OCI-LY7 (cell line): ENCODE measurements at regions not wholly inside any gene's neighbourhood (a gene's known extent, or its start where the extent isn't known, plus 50 kb on each side); places are given as distances from the start of the nearest gene placed in this dataset.

Experiments used
- EZH2phosphoT487 ChIP-seq: fragments of 200-600 bp; sonication (generic); IDR thresholded peaks from 2 replicates; pipeline ENCODE4 v1.6.1; 2018; ENCODE audit warnings: low read depth, borderline replicate concordance, mild to moderate bottlenecking, mixed run types, antibody characterized with exemption, low read length, moderate library complexity, mixed read lengths
- TF ChIP-seq, protein P1 (sequence below): fragments of 200-600 bp; sonication (generic); conservative IDR thresholded peaks from 2 replicates; pipeline ENCODE4 v1.5.1; 2014; ENCODE audit warnings: mild to moderate bottlenecking, antibody characterized with exemption, low read length, moderate library complexity, mixed read lengths

DNA sequence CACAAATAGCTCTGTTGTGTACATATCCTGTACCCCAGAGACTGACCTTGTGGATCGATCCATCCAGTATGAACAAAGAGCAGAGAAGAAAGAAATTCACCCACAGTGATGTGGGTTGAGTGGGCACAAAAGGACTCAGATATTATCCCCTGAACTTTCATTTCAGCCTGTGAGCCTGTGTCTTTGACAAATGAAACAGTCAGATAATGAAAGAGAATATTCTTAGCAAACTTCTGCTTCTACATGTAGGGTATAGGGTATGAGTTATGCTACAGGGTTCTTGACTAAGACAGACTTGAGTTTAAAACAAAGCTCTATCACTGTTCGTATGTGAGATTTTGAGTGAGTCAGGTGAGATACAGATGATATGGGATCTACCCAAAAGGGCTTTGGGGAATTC is 359.7 kb downstream of the MAFB start:
- TF ChIP-seq, protein P1, sequence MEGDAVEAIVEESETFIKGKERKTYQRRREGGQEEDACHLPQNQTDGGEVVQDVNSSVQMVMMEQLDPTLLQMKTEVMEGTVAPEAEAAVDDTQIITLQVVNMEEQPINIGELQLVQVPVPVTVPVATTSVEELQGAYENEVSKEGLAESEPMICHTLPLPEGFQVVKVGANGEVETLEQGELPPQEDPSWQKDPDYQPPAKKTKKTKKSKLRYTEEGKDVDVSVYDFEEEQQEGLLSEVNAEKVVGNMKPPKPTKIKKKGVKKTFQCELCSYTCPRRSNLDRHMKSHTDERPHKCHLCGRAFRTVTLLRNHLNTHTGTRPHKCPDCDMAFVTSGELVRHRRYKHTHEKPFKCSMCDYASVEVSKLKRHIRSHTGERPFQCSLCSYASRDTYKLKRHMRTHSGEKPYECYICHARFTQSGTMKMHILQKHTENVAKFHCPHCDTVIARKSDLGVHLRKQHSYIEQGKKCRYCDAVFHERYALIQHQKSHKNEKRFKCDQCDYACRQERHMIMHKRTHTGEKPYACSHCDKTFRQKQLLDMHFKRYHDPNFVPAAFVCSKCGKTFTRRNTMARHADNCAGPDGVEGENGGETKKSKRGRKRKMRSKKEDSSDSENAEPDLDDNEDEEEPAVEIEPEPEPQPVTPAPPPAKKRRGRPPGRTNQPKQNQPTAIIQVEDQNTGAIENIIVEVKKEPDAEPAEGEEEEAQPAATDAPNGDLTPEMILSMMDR: no peak
- TF ChIP-seq EZH2phosphoT487: no peak
